Mesothelial cell of epicardium (in vitro differentiated cells): ENCODE measurements at regions not wholly inside any gene's neighbourhood (a gene's known extent, or its start where the extent isn't known, plus 50 kb on each side); places are given as distances from the start of the nearest gene placed in this dataset.
A peak's percentile ranks its signal among the peaks of the same experiment; 100 is the strongest.

Source experiments
- DNase-seq, 2 experiments: peaks; one replicate each; pipeline ENCODE4 v3.0.0; 2021; ENCODE audit warnings: low spot score in 2 of 2; ENCODE audit not compliant: unreplicated experiment in 2 of 2
- H3K27ac Mint-ChIP-seq: 2 replicates; pipeline ENCODE4 v1.8.0; 2021; ENCODE audit warnings: mixed read lengths
- H3K27me3 Mint-ChIP-seq: 2 replicates; pipeline ENCODE4 v1.8.0; 2021; ENCODE audit warnings: low read depth, mixed read lengths
- H3K36me3 Mint-ChIP-seq: 2 replicates; pipeline ENCODE4 v1.8.0; 2021; ENCODE audit warnings: mixed read lengths
- H3K4me1 Mint-ChIP-seq: 2 replicates; pipeline ENCODE4 v1.8.0; 2021; ENCODE audit warnings: mixed read lengths
- H3K4me3 Mint-ChIP-seq: 2 replicates; pipeline ENCODE4 v1.8.0; 2021; ENCODE audit warnings: mild to moderate bottlenecking, moderate library complexity, mixed read lengths
- H3K9me3 Mint-ChIP-seq: 2 replicates; pipeline ENCODE4 v1.8.0; 2021; ENCODE audit warnings: mixed read lengths
- CTCF ChIP-seq: fragments of 200-600 bp; sonication (generic); IDR thresholded peaks from one replicate; pipeline ENCODE4 v1.5.0; 2021; ENCODE audit warnings: antibody characterized with exemption; ENCODE audit not compliant: unreplicated experiment

DNA sequence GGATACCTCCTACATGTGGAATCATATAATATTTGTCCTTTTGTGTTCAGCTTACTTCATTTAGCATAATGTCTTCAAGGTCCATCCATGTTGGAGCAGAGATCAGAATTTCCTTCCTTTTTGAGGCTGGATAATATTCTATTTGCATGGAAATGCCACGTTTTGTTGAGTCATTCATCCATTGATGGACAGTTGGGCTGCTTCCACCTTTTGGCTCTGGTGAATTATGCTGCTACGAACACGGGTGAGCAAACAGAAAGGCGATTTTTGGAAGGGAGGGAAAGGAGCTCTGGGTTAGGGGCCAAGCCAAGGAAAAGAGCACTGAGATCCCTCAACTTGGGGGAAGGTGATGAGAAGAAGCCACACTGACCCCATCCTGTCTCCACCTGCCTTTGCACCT lies 260.5 kb downstream of the TNS1 start:
- Mint-ChIP-seq H3K36me3 (peaks cover 2% of the 10 kb centered on the region), H3K27ac (no peak overlapping the region), H3K9me3 (peaks cover 6% of the 10 kb centered on the region), H3K4me1 (no peaks in the 10 kb centered on the region), H3K4me3 (no peak overlapping the region), H3K27me3 (peaks cover 2% of the 10 kb centered on the region)
- DNase-seq = peak in 1 of 2 experiments; percentile 1
- no peak for TF ChIP-seq CTCF

DNA sequence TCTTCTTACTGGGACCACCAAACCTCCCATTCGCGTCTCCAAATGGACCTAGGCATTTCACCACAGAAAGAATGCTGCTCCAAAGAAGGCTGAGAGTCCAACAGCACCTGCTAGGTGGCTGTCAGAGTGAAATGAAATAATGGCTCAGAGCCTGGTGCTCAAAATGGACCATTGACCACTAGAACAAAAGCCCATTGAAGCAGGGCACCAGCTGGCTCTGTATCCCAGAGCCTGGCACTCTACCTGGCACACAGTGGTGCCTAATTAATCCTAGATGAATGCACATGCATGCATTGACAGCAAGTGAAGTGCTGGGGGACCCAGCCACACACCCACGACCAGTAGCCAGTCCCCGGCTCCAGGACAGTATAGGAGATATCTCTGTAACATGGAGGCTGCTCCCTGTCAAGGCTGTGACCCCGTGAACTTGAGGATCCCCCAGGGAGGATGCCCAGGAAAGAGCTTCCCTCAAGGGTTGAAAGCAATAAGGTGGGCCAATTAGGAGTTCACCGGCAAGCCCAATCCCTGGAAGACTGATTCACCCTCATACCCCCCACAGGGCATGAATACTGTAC lies 261.3 kb downstream of the TNS1 start:
- peak in 1 of 2 experiments; percentile 5 for DNase-seq
- TF ChIP-seq CTCF = no peak
- H3K27me3 Mint-ChIP-seq = peaks cover 2% of the 10 kb centered on the region
- H3K4me3 Mint-ChIP-seq = no peak overlapping the region
- no peaks in the 10 kb centered on the region for H3K4me1 Mint-ChIP-seq
- peaks cover 2% of the 10 kb centered on the region for H3K36me3 Mint-ChIP-seq
- peaks cover 6% of the 10 kb centered on the region for H3K9me3 Mint-ChIP-seq
- no peak overlapping the region for H3K27ac Mint-ChIP-seq

DNA sequence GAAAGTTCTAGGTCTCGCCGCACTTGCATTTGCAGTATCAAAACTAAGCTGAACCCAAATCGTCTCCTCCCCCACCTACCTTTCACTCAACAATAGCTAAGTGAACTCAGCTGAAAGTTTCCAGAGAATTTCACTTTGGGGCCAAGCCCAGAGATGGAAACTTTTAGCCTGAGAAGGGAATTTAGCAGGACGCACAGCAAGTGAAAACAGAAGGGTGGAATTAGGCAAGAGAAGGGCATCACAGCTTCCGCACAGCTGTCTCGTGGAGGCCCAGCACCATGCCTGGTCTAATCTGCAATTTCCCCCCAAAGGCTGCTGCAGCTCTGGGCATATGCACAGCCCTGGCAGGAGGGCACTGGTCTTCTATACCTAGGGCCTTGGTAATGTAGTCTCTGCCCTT lies 262.0 kb downstream of the TNS1 start:
- peaks cover 6% of the 10 kb centered on the region for H3K9me3 Mint-ChIP-seq
- H3K27me3 Mint-ChIP-seq = peaks cover 2% of the 10 kb centered on the region
- peaks cover 2% of the 10 kb centered on the region for H3K36me3 Mint-ChIP-seq
- no peak for TF ChIP-seq CTCF
- H3K4me3 Mint-ChIP-seq = no peak overlapping the region
- no peak for DNase-seq
- H3K4me1 Mint-ChIP-seq = no peaks in the 10 kb centered on the region
- H3K27ac Mint-ChIP-seq = no peak overlapping the region

DNA sequence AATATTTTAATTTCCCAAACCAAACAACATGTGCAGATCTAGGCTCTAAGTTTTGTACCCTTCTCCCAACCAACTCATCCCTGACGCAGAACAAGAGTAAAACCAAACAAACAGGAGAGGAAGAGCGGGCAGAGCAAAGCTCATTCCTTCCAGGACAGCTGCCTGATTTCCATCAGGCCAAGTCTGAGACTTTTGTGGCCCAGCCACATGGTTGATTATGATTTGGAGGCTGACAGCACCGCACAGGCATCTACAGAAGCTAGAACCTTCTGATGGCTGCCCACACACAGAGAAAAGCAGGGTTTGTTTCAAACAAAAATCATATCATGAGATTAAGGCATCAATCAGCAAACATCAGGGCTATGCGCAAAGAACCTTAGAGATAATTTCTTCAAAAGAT lies 262.6 kb downstream of the TNS1 start:
- H3K4me3 Mint-ChIP-seq = no peak overlapping the region
- peaks cover 2% of the 10 kb centered on the region for H3K27me3 Mint-ChIP-seq
- no peak for TF ChIP-seq CTCF
- H3K9me3 Mint-ChIP-seq = peaks cover 4% of the 10 kb centered on the region
- H3K27ac Mint-ChIP-seq = no peak overlapping the region
- no peak for DNase-seq
- H3K36me3 Mint-ChIP-seq = peaks cover 2% of the 10 kb centered on the region
- no peaks in the 10 kb centered on the region for H3K4me1 Mint-ChIP-seq

GRCh38 chr2:217739741-217740140 lies 263.1 kb downstream of the TNS1 start:
- H3K9me3 Mint-ChIP-seq = no peaks in the 10 kb centered on the region
- no peak for TF ChIP-seq CTCF
- no peak for DNase-seq
- peaks cover 2% of the 10 kb centered on the region for H3K36me3 Mint-ChIP-seq
- H3K27ac Mint-ChIP-seq = no peak overlapping the region
- no peak overlapping the region for H3K4me3 Mint-ChIP-seq
- H3K4me1 Mint-ChIP-seq = no peaks in the 10 kb centered on the region
- peaks cover 2% of the 10 kb centered on the region for H3K27me3 Mint-ChIP-seq

DNA sequence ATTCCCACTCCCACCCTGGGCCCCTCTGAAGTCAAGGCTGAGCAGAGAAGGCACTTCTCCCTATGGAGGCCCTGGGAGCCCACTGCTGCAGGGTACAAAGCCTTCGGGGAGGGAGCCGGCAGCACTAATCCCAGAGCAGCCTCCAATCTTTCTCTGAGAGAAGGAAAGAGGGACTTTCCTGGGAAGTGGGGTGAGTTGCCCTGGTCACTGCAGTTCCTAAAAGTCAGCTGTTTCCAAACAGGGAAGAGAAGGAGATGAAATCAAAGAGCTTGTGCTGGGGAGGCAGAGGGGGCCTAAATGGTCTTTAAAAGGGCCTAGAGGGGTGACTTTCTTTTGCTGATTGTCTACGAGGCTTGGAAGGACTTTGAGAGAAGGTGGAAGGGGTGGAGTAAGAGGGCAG lies 264.7 kb downstream of the TNS1 start:
- Mint-ChIP-seq H3K27me3 (peaks cover 2% of the 10 kb centered on the region), H3K27ac (no peak overlapping the region), H3K36me3 (peaks cover 2% of the 10 kb centered on the region), H3K4me1 (peaks cover 7% of the 10 kb centered on the region), H3K9me3 (no peaks in the 10 kb centered on the region), H3K4me3 (no peak overlapping the region)
- DNase-seq = no peak
- no peak for TF ChIP-seq CTCF
